ENCODE measurements at regions not wholly inside any gene's neighbourhood (a gene's known extent, or its start where the extent isn't known, plus 50 kb on each side); places are given as distances from the start of the nearest gene placed in this dataset.

DNA sequence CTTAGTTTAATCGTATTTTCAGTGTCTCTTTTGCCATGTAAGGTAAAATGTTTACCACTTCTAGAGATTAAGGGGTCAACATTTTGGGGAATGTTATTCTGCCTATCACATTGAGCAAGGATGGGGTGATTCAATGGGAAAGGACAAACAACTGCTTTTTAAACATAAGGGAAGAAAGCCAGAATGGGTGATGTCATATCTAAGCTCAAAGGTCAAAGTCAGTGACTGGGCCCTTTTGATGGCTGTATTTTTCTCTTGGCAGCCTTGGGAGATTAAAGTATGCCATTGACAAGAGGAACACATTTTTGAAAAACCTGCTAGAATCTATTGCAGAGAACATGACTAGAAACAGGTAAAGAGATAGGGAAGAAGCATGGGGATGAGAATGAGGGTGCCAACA lies 477.3 kb upstream of the IRAK1BP1 start:
- no peak for DNase-seq (ENCODE audit: low read depth, low spot score)

DNA sequence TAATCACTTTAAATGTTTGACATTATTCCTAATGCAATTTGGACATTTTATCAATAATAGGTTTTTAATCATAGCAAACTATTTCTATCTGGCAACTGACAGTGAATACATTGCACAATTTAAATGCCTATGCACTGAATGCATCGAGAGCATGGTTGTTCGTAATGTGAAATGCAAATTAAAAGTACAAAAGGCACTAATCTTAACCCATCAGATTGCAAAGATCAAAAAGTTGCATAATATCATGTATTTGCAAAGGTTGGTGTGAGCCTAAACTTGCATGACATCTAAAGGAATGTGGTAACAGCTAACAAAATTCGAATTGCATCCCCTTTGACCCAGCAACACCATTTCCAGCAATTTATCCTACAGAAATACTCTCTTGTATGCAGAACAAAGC lies 469.9 kb upstream of the IRAK1BP1 start:
- no peak for DNase-seq (ENCODE audit: low read depth, low spot score)

- no peak for DNase-seq (ENCODE audit: low read depth, low spot score)
Measured at GRCh38 chr6:78398292-78398691, 469.1 kb upstream of the IRAK1BP1 start.

GRCh38 chr6:78400076-78400475 lies 467.3 kb upstream of the IRAK1BP1 start:
- DNase-seq (ENCODE audit: low read depth, low spot score), result no peak

DNA sequence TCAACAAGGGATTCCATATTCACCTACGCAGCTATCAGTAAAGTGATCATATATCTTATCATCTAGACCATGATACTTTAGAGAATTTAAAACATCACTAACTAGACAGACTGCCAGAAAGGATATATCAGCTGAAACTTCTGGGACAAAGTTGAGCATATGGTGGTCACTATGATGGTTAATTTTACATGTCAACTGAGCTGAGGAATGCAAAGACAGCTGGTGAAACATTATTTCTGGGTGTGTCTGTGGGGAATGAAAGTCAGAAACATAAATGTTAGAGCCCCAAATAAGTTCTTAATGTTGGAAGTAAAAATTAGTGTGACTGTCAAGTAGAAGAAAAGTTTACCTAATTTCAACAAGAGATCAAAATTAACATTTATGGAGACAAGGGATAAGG lies 440.0 kb upstream of the IRAK1BP1 start:
- no peak for DNase-seq (ENCODE audit: low read depth, low spot score)

DNA sequence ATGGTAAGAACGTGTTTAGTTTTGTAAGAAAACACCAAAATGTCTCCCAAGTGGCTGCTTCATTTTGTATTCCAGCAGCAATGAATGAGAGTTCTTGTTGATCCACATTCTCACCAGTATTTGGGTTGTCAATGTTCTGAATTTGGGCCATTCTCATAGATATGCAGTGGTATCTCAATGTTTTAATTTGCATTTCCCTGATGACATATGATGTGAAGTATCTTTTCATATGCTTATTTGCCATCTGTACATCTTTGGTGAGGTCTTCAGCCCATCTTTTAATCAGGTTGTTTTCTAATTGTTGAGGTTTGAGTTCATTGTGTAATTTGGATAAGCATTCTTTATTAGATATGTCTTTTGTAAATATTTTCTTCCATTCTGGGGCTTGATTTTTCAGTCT lies 436.8 kb upstream of the IRAK1BP1 start:
- no peak for DNase-seq (ENCODE audit: low read depth, low spot score)

DNA sequence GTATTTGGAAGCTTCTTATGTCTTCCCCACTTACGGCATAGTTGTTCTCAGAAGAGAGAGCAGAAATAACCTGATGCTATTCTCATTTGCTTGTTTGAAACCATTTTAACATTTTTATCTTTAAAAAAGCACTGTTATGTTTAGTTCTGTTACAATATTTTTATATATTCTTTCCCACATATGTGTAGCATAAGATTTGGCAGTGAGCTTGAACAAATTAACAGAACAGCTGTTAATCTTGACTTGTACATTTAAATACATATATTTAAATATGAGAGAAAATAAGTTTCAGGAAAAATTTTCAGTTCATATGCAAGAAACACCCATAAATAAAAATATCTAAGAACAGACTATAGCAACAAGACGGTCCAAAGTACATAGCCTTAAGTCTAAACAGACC lies 431.7 kb upstream of the IRAK1BP1 start:
- DNase-seq (ENCODE audit: low read depth, low spot score), result no peak

DNA sequence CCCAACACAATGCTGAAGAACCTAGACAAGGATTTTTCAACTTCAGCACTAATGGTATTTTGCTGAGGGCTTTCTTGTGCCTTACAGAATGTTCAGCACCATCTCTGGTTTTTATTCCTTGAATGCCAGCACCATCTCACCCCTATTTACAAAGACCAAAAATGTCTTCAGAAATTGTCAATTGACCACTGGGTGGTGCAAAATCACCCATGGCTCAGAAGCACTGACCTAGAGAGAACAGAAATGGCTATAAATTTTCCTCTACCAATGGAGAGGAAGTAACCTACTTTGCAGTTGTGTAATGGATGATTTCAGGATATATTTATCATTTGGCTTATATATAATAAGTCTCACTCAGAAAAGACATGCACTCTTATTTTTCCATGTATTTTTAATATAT lies 431.0 kb upstream of the IRAK1BP1 start:
- DNase-seq (ENCODE audit: low read depth, low spot score), result no peak

DNA sequence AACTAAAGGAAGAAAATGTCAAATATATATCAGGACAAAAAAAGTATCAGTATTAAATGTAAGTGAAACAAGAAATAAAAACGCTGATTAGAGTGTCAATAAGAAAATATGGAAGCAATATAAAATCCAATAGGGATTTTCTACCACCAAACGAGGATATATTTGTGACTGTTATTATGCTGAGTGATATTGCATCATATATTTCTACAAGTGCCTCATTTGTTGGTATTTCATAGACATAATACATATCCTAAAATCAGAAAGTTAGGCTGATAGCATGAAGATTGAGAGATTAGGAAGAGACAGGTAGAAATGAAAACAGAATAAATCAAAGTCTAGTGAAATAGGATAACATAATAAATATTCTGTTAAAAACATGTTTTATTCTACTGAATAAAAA lies 429.2 kb upstream of the IRAK1BP1 start:
- no peak for DNase-seq (ENCODE audit: low read depth, low spot score)

- no peak for DNase-seq (ENCODE audit: low read depth, low spot score)
Measured at GRCh38 chr6:78460711-78461110, 406.6 kb upstream of the IRAK1BP1 start.

- DNase-seq (ENCODE audit: low read depth, low spot score), result no peak
Measured at GRCh38 chr6:78462728-78463127, 404.6 kb upstream of the IRAK1BP1 start.

DNA sequence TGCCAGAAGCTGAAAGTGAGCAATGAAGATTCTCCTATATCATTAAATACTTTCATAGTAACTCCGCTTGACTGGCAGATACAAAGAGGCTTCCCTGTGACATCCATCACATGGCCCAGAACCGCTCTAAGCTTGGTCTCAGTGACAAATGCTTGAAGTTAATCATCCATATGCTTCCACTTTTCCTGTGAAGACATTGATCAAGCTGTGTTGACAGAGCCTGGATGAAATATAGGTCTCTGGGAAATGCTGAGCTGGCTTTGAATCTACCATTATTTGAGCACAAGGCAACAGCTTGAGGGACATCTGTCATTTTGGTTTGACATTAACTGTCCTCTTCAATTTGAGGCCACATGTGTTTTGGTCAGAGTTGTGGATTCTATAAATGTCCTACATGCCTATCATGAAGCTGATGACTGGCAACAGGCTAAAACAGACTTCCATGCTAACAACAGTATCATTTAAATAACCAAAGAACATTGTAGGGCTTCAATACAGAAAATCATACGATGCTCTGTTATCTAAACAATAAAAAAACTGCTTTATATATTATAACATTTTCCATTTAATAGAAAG lies 402.2 kb upstream of the IRAK1BP1 start:
- DNase-seq (ENCODE audit: low read depth, low spot score), result no peak

DNA sequence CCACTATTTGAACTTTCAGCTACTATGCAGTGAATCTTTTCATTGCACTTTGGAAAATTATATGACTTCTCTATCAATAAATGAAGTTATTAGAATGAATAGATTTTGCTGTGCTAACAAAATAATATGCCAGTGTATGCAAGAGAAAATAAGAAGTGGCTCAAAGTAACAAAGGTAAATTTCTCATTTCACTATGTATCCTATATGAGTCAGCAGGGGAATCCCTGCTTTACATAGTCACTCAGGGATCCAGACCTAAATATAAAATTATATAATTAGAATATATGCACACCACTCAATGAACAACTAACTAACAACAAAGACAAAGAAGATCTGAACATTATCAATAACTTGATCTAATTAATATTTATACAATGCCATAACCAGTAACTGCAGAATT lies 390.8 kb upstream of the IRAK1BP1 start:
- DNase-seq (ENCODE audit: low read depth, low spot score), result no peak

GRCh38 chr6:78482801-78483552 lies 384.4 kb upstream of the IRAK1BP1 start:
- no peak for DNase-seq (ENCODE audit: low read depth, low spot score)

- no peak for DNase-seq (ENCODE audit: low read depth, low spot score)
Measured at GRCh38 chr6:78483553-78484197, 383.7 kb upstream of the IRAK1BP1 start.

GRCh38 chr6:78484198-78485064 lies 382.9 kb upstream of the IRAK1BP1 start:
- no peak for DNase-seq (ENCODE audit: low read depth, low spot score)

GRCh38 chr6:78487401-78487800 lies 379.9 kb upstream of the IRAK1BP1 start:
- no peak for DNase-seq (ENCODE audit: low read depth, low spot score)

DNA sequence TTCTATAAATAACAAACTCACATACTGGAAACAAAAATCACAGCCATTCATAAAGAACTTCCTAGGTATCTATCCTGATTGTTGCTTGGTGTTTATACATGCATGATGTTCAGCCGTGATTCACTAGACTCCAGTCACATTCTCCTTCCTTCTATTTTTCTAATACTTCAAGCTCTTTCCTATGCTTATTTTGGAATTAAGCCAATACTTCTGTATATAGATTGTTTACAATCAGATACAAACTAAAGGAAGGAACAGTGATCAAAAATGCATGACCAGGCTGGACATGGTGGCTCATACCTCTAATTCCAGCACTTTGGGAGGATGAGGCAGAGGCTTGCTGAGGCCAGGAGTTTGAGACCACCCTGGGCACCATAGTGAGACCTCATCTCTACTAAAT lies 377.5 kb upstream of the IRAK1BP1 start:
- DNase-seq (ENCODE audit: low read depth, low spot score), result no peak

GRCh38 chr6:78492351-78493017 lies 374.9 kb upstream of the IRAK1BP1 start:
- peak; percentile 88 for DNase-seq (ENCODE audit: low read depth, low spot score)

DNA sequence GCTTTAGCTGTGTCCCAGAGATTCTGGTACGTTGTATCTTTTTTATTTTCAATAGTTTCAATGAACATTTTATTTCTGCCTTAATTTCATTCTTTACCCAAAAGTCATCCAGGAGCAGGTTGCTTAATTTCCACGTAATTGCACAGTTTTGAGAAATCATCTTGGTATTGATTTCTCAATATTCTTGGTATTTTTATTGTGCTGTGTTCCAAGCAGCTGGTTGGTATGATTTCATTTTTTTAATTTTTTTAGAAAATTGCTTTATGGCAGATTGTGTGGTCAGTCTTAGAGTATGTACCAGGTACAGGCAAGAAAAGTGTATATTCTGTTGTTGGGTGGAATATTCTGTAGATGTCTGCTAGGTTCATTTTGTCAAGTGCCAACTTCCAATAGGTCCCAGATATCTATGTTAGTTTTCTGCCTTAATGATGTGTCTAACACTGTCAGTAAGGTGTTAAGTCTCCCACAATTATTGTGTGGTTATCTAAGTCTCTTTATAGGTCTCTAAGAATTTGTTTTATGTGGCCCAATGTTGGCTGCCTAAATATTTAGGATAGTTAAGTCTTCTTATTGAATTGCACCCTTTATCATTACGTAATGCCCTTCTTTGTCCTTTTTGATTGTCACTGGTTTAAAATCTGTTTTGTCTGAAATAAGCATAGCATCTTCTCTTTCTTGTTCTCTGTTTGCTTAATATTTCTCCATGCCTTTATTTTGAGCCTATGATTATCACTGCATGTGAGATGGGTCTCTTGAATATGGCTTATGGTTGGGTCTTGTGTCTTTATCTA lies 366.9 kb upstream of the IRAK1BP1 start:
- DNase-seq (ENCODE audit: low read depth, low spot score), result no peak

GRCh38 chr6:78502386-78502887 lies 364.9 kb upstream of the IRAK1BP1 start:
- DNase-seq (ENCODE audit: low read depth, low spot score), result no peak
